ENCODE measurements at regions not wholly inside any gene's neighbourhood (a gene's known extent, or its start where the extent isn't known, plus 50 kb on each side); places are given as distances from the start of the nearest gene placed in this dataset.

- ChIA-PET CTCF (no interaction called here), POLR2A (no interaction called here)
- Mint-ChIP-seq H3K27ac (no peak overlapping the region), H3K4me3 (no peak overlapping the region), H3K4me1 (no peaks in the 10 kb centered on the region), H3K27me3 (ENCODE audit: low read depth) (peaks cover 7% of the 10 kb centered on the region), H3K9me3 (peaks cover 77% of the 10 kb centered on the region), H3K36me3 (peaks cover 58% of the 10 kb centered on the region)
- DNase-seq (ENCODE audit: low spot score) (no peak), ATAC-seq (no peak)
- TF ChIP-seq ZNF281 (CRISPR knock-in tag; IDR thresholded peaks at IDR 0.05), result no peak
- TF ChIP-seq HMGA2 (CRISPR knock-in tag; IDR thresholded peaks at IDR 0.05), result no peak
- no peak for TF ChIP-seq JAZF1 (CRISPR knock-in tag; IDR thresholded peaks at IDR 0.05)
- TF ChIP-seq ZNF263 (CRISPR knock-in tag; IDR thresholded peaks at IDR 0.05; ENCODE audit: low read depth), result no peak
- no peak for TF ChIP-seq ARID4B (CRISPR knock-in tag; IDR thresholded peaks at IDR 0.05; ENCODE audit: borderline replicate concordance)
- no peak for TF ChIP-seq AFF4 (CRISPR knock-in tag; IDR thresholded peaks at IDR 0.05; ENCODE audit: borderline replicate concordance)
- TF ChIP-seq GTF2I (CRISPR knock-in tag; conservative IDR thresholded peaks at IDR 0.05), result no peak
- TF ChIP-seq NFE2L1 (CRISPR knock-in tag; IDR thresholded peaks at IDR 0.05), result no peak
- no peak for TF ChIP-seq E2F4 (CRISPR knock-in tag; IDR thresholded peaks at IDR 0.05; ENCODE audit: borderline replicate concordance, low read depth)
- TF ChIP-seq CDX4 (CRISPR knock-in tag; IDR thresholded peaks at IDR 0.05; ENCODE audit: borderline replicate concordance), result no peak
- TF ChIP-seq USF2 (CRISPR knock-in tag; IDR thresholded peaks at IDR 0.05), result no peak
- TF ChIP-seq TEAD1 (CRISPR knock-in tag; IDR thresholded peaks at IDR 0.05), result no peak
- TF ChIP-seq NR3C1 (CRISPR knock-in tag; conservative IDR thresholded peaks at IDR 0.05; ENCODE audit: low read depth), result no peak
- no peak for TF ChIP-seq ZMAT4 (CRISPR knock-in tag; IDR thresholded peaks at IDR 0.05)
- TF ChIP-seq PRRX2 (CRISPR knock-in tag; IDR thresholded peaks at IDR 0.05), result no peak
- TF ChIP-seq SP1 (CRISPR knock-in tag; conservative IDR thresholded peaks at IDR 0.05), result no peak
- no peak for TF ChIP-seq FOXP1 (CRISPR knock-in tag; IDR thresholded peaks at IDR 0.05; ENCODE audit: borderline replicate concordance)
- TF ChIP-seq ESRRA (CRISPR knock-in tag; IDR thresholded peaks at IDR 0.05; ENCODE audit: borderline replicate concordance), result no peak
- no peak for TF ChIP-seq STAT6 (CRISPR knock-in tag; conservative IDR thresholded peaks at IDR 0.05; ENCODE audit: low read depth)
These were observed 971.3 kb upstream of the TMEM132C start for GRCh38 chr12:127295630-127296029.
